ENCODE measurements at regions not wholly inside any gene's neighbourhood (a gene's known extent, or its start where the extent isn't known, plus 50 kb on each side); places are given as distances from the start of the nearest gene placed in this dataset.

GRCh38 chr13:83613524-83613923, 268.8 kb downstream of the SLITRK1 start:
- no peak for DNase-seq
- Histone ChIP-seq H3K27me3 (ENCODE audit: control insufficient read depth, insufficient read depth, low read length) (no peaks in the 10 kb centered on the region), H3K4me3 (ENCODE audit: insufficient read depth, low read depth, low read length) (no peak overlapping the region), H3K36me3 (replicated peaks; ENCODE audit: control insufficient read depth, insufficient read depth, low read length) (no peaks in the 10 kb centered on the region)

- Histone ChIP-seq H3K4me3 (ENCODE audit: insufficient read depth, low read depth, low read length) (no peak overlapping the region), H3K27me3 (ENCODE audit: control insufficient read depth, insufficient read depth, low read length) (no peaks in the 10 kb centered on the region), H3K36me3 (replicated peaks; ENCODE audit: control insufficient read depth, insufficient read depth, low read length) (no peaks in the 10 kb centered on the region)
- DNase-seq = no peak
Observed at GRCh38 chr13:83601539-83601938, 280.7 kb downstream of the SLITRK1 start.

GRCh38 chr13:83592095-83592494, 290.2 kb downstream of the SLITRK1 start:
- Histone ChIP-seq H3K27me3 (ENCODE audit: control insufficient read depth, insufficient read depth, low read length) (no peaks in the 10 kb centered on the region), H3K4me3 (ENCODE audit: insufficient read depth, low read depth, low read length) (no peak overlapping the region), H3K36me3 (replicated peaks; ENCODE audit: control insufficient read depth, insufficient read depth, low read length) (no peaks in the 10 kb centered on the region)
- DNase-seq = no peak

GRCh38 chr13:83589814-83590213, 292.5 kb downstream of the SLITRK1 start:
- Histone ChIP-seq H3K27me3 (ENCODE audit: control insufficient read depth, insufficient read depth, low read length) (no peaks in the 10 kb centered on the region), H3K4me3 (ENCODE audit: insufficient read depth, low read depth, low read length) (no peak overlapping the region), H3K36me3 (replicated peaks; ENCODE audit: control insufficient read depth, insufficient read depth, low read length) (no peaks in the 10 kb centered on the region)
- no peak for DNase-seq

GRCh38 chr13:83577183-83577582, 305.1 kb downstream of the SLITRK1 start:
- no peak for DNase-seq

GRCh38 chr13:83568019-83568418, 314.3 kb downstream of the SLITRK1 start:
- DNase-seq = no peak
- no peaks in the 10 kb centered on the region for H3K36me3 ChIP-seq (replicated peaks; ENCODE audit: control insufficient read depth, insufficient read depth, low read length)
- no peak overlapping the region for H3K4me3 ChIP-seq (ENCODE audit: insufficient read depth, low read depth, low read length)
- no peaks in the 10 kb centered on the region for H3K27me3 ChIP-seq (ENCODE audit: control insufficient read depth, insufficient read depth, low read length)

More at GRCh38 chr13:83577183-83577582, 305.1 kb downstream of the SLITRK1 start:
- Histone ChIP-seq H3K36me3 (replicated peaks; ENCODE audit: control insufficient read depth, insufficient read depth, low read length) (no peaks in the 10 kb centered on the region), H3K4me3 (ENCODE audit: insufficient read depth, low read depth, low read length) (no peak overlapping the region), H3K27me3 (ENCODE audit: control insufficient read depth, insufficient read depth, low read length) (no peaks in the 10 kb centered on the region)

- no peak overlapping the region for H3K4me3 ChIP-seq (ENCODE audit: insufficient read depth, low read depth, low read length)
- no peaks in the 10 kb centered on the region for H3K27me3 ChIP-seq (ENCODE audit: control insufficient read depth, insufficient read depth, low read length)
- no peak for DNase-seq
- H3K36me3 ChIP-seq (replicated peaks; ENCODE audit: control insufficient read depth, insufficient read depth, low read length) = no peaks in the 10 kb centered on the region
Observed at GRCh38 chr13:83563499-83563898, 318.8 kb downstream of the SLITRK1 start.

- DNase-seq = no peak
- no peaks in the 10 kb centered on the region for H3K36me3 ChIP-seq (replicated peaks; ENCODE audit: control insufficient read depth, insufficient read depth, low read length)
- H3K4me3 ChIP-seq (ENCODE audit: insufficient read depth, low read depth, low read length) = no peak overlapping the region
- no peaks in the 10 kb centered on the region for H3K27me3 ChIP-seq (ENCODE audit: control insufficient read depth, insufficient read depth, low read length)
Observed at GRCh38 chr13:83557845-83558244, 324.4 kb downstream of the SLITRK1 start.

GRCh38 chr13:83549671-83550070, 332.6 kb downstream of the SLITRK1 start:
- H3K4me3 ChIP-seq (ENCODE audit: insufficient read depth, low read depth, low read length) = no peak overlapping the region
- no peaks in the 10 kb centered on the region; the same call in 1 of the 2 replicates for H3K36me3 ChIP-seq (replicated peaks; ENCODE audit: control insufficient read depth, insufficient read depth, low read length)

GRCh38 chr13:83547043-83547442, 335.2 kb downstream of the SLITRK1 start:
- H3K36me3 ChIP-seq (replicated peaks; ENCODE audit: control insufficient read depth, insufficient read depth, low read length) = no peaks in the 10 kb centered on the region; the same call in 1 of the 2 replicates
- peak; percentile 5 for DNase-seq
- no peak overlapping the region for H3K4me3 ChIP-seq (ENCODE audit: insufficient read depth, low read depth, low read length)

More at GRCh38 chr13:83549671-83550070, 332.6 kb downstream of the SLITRK1 start:
- no peaks in the 10 kb centered on the region for H3K27me3 ChIP-seq (ENCODE audit: control insufficient read depth, insufficient read depth, low read length)
- no peak for DNase-seq

GRCh38 chr13:83546476-83546875, 335.8 kb downstream of the SLITRK1 start:
- Histone ChIP-seq H3K36me3 (replicated peaks; ENCODE audit: control insufficient read depth, insufficient read depth, low read length) (no peaks in the 10 kb centered on the region), H3K4me3 (ENCODE audit: insufficient read depth, low read depth, low read length) (no peak overlapping the region), H3K27me3 (ENCODE audit: control insufficient read depth, insufficient read depth, low read length) (no peaks in the 10 kb centered on the region)
- DNase-seq = no peak

More at GRCh38 chr13:83547043-83547442, 335.2 kb downstream of the SLITRK1 start:
- H3K27me3 ChIP-seq (ENCODE audit: control insufficient read depth, insufficient read depth, low read length) = no peaks in the 10 kb centered on the region

- Histone ChIP-seq H3K27me3 (ENCODE audit: control insufficient read depth, insufficient read depth, low read length) (no peaks in the 10 kb centered on the region), H3K4me3 (ENCODE audit: insufficient read depth, low read depth, low read length) (no peak overlapping the region), H3K36me3 (replicated peaks; ENCODE audit: control insufficient read depth, insufficient read depth, low read length) (no peaks in the 10 kb centered on the region)
- no peak for DNase-seq
Observed at GRCh38 chr13:83538636-83539035, 343.6 kb downstream of the SLITRK1 start.

GRCh38 chr13:83536941-83537340, 345.3 kb downstream of the SLITRK1 start:
- H3K4me3 ChIP-seq (ENCODE audit: insufficient read depth, low read depth, low read length) = no peak overlapping the region
- no peaks in the 10 kb centered on the region for H3K27me3 ChIP-seq (ENCODE audit: control insufficient read depth, insufficient read depth, low read length)
- H3K36me3 ChIP-seq (replicated peaks; ENCODE audit: control insufficient read depth, insufficient read depth, low read length) = no peaks in the 10 kb centered on the region
- DNase-seq = no peak

- Histone ChIP-seq H3K4me3 (ENCODE audit: insufficient read depth, low read depth, low read length) (no peak overlapping the region), H3K27me3 (ENCODE audit: control insufficient read depth, insufficient read depth, low read length) (no peaks in the 10 kb centered on the region), H3K36me3 (replicated peaks; ENCODE audit: control insufficient read depth, insufficient read depth, low read length) (no peaks in the 10 kb centered on the region)
- no peak for DNase-seq
Observed at GRCh38 chr13:83536153-83536552, 346.1 kb downstream of the SLITRK1 start.

- no peak for DNase-seq
- Histone ChIP-seq H3K36me3 (replicated peaks; ENCODE audit: control insufficient read depth, insufficient read depth, low read length) (no peaks in the 10 kb centered on the region), H3K27me3 (ENCODE audit: control insufficient read depth, insufficient read depth, low read length) (no peaks in the 10 kb centered on the region), H3K4me3 (ENCODE audit: insufficient read depth, low read depth, low read length) (no peak overlapping the region)
Observed at GRCh38 chr13:83532809-83533208, 349.5 kb downstream of the SLITRK1 start.

GRCh38 chr13:83531022-83531421, 351.3 kb downstream of the SLITRK1 start:
- Histone ChIP-seq H3K4me3 (ENCODE audit: insufficient read depth, low read depth, low read length) (no peak overlapping the region), H3K36me3 (replicated peaks; ENCODE audit: control insufficient read depth, insufficient read depth, low read length) (no peaks in the 10 kb centered on the region), H3K27me3 (ENCODE audit: control insufficient read depth, insufficient read depth, low read length) (no peaks in the 10 kb centered on the region)
- DNase-seq = no peak

Measured in H7 (cell line).